HepG2 (cell line): ENCODE measurements at regions not wholly inside any gene's neighbourhood (a gene's known extent, or its start where the extent isn't known, plus 50 kb on each side); places are given as distances from the start of the nearest gene placed in this dataset.

Experiments
- ETV5 ChIP-seq: IDR thresholded peaks from 2 replicates; pipeline ENCODE4 v1.6.1; 2018; ENCODE audit warnings: missing biosample characterization, missing genetic modification reagents, inconsistent platforms, borderline replicate concordance
- GZF1 ChIP-seq: sonication (generic); formaldehyde crosslinking; IDR thresholded peaks from 2 replicates; pipeline ENCODE4 v1.5.1; 2020; ENCODE audit warnings: mild to moderate bottlenecking, missing genetic modification reagents
- HNF4A ChIP-seq: sonication (generic); formaldehyde crosslinking; IDR thresholded peaks from 2 replicates; pipeline ENCODE4 v1.4.0; 2020; ENCODE audit warnings: missing genetic modification reagents
- MBNL3 ChIP-seq: fragments of 250-450 bp; sonication (Bioruptor Pico); conservative IDR thresholded peaks from 2 replicates; pipeline ENCODE4 v1.8.0; 2022; ENCODE audit warnings: mild to moderate bottlenecking, inconsistent platforms
- NBN ChIP-seq: fragments of 450-650 bp; conservative IDR thresholded peaks from 2 replicates; pipeline ENCODE4 v1.6.1; 2017
- ONECUT2 ChIP-seq: sonication (generic); formaldehyde crosslinking; IDR thresholded peaks from 2 replicates; pipeline ENCODE4 v1.4.0; 2020; ENCODE audit warnings: missing genetic modification reagents
- RBM22 ChIP-seq: fragments of 200-400 bp; formaldehyde crosslinking; optimal IDR thresholded peaks from 2 replicates; pipeline ENCODE3; 2017; ENCODE audit warnings: mild to moderate bottlenecking, low read length, moderate library complexity
- REPIN1 ChIP-seq: sonication (generic); formaldehyde crosslinking; IDR thresholded peaks from 2 replicates; pipeline ENCODE4 v1.8.0; 2022; ENCODE audit warnings: missing genetic modification reagents, low read depth, mild to moderate bottlenecking, borderline replicate concordance
- RFXAP ChIP-seq: sonication (generic); formaldehyde crosslinking; IDR thresholded peaks from 2 replicates; pipeline ENCODE4 v1.4.0; 2020; ENCODE audit warnings: missing genetic modification reagents, borderline replicate concordance
- SP4 ChIP-seq: sonication (generic); formaldehyde crosslinking; IDR thresholded peaks from 2 replicates; pipeline ENCODE4 v1.8.1; 2023; ENCODE audit warnings: mild to moderate bottlenecking, missing genetic modification reagents
- ZBTB20 ChIP-seq: sonication (generic); formaldehyde crosslinking; IDR thresholded peaks from 2 replicates; pipeline ENCODE4 v1.8.1; 2023; ENCODE audit warnings: missing genetic modification reagents, low read depth, mild to moderate bottlenecking, borderline replicate concordance
- ZMYM2 ChIP-seq: sonication (generic); formaldehyde crosslinking; IDR thresholded peaks from 2 replicates; pipeline ENCODE4 v1.8.0; 2022; ENCODE audit warnings: mild to moderate bottlenecking, missing genetic modification reagents
- ZNF282 ChIP-seq: fragments of 450-650 bp; IDR thresholded peaks from 2 replicates; pipeline ENCODE4 v1.6.1; 2018; ENCODE audit not compliant: partially characterized antibody
- ZNF549 ChIP-seq: sonication (generic); formaldehyde crosslinking; IDR thresholded peaks from 2 replicates; pipeline ENCODE4 v1.5.0; 2020; ENCODE audit warnings: missing genetic modification reagents
- ZNF605 ChIP-seq: sonication (generic); formaldehyde crosslinking; IDR thresholded peaks from 2 replicates; pipeline ENCODE4 v1.8.0; 2022; ENCODE audit warnings: mild to moderate bottlenecking, missing genetic modification reagents
- ZNF788 ChIP-seq: sonication (generic); formaldehyde crosslinking; IDR thresholded peaks from 2 replicates; pipeline ENCODE4 v1.5.0; 2020; ENCODE audit warnings: mild to moderate bottlenecking, missing genetic modification reagents, borderline replicate concordance
- ZNF790 ChIP-seq: sonication (generic); formaldehyde crosslinking; IDR thresholded peaks from 2 replicates; pipeline ENCODE4 v1.8.0; 2022; ENCODE audit warnings: missing genetic modification reagents, mild to moderate bottlenecking, borderline replicate concordance
- TF ChIP-seq, protein P1 (sequence below): IDR thresholded peaks from 2 replicates; pipeline ENCODE4 v1.6.1; 2016
- TF ChIP-seq, protein P2 (sequence below): sonication (generic); formaldehyde crosslinking; IDR thresholded peaks from 2 replicates; pipeline ENCODE4 v1.4.0; 2020; ENCODE audit warnings: mild to moderate bottlenecking, missing genetic modification reagents
- TF ChIP-seq, protein P3 (sequence below): sonication (generic); formaldehyde crosslinking; IDR thresholded peaks from 2 replicates; pipeline ENCODE4 v1.9.0; 2021; ENCODE audit warnings: missing genetic modification reagents, borderline replicate concordance
- TF ChIP-seq, protein P4 (sequence below): sonication (generic); formaldehyde crosslinking; IDR thresholded peaks from 2 replicates; pipeline ENCODE4 v1.5.0; 2020; ENCODE audit warnings: missing genetic modification reagents
- TF ChIP-seq, protein P5 (sequence below): sonication (generic); formaldehyde crosslinking; IDR thresholded peaks from 2 replicates; pipeline ENCODE4 v1.8.1; 2023; ENCODE audit warnings: mild to moderate bottlenecking, missing genetic modification reagents, borderline replicate concordance
- TF ChIP-seq, protein P6 (sequence below): sonication (generic); formaldehyde crosslinking; IDR thresholded peaks from 2 replicates; pipeline ENCODE4 v1.8.0; 2022; ENCODE audit warnings: mild to moderate bottlenecking, missing genetic modification reagents, borderline replicate concordance

DNA sequence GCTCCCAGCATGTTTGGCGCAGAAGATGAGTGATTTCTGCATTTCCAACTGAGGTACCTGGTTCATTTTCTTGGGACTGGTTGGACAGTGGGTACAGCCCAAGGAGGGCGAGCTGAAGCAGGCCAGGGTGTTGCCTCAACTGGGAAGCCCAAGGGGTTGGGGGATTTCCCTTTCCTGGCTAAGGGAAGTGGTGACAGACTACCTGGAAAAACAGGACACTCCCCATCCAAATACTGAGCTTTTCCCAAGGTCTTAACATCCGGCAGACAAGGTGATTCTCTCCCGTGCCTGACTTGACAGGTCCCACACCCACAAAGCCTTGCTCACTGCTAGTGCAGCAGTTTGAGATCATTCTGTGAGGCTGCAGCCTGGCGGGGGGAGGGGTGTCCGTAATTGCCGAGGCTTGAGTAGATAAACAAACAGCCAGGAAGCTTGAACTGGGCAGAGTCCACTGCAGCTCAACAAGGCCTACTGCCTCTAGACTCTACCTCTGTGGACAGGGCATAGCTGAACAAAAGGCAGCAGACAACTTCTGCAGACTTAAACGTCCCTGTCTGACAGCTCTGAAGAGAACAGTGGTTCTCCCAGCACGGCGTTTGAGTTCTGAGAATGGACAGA is 307.7 kb upstream of the ARSJ start (continued):
- TF ChIP-seq, protein P1, sequence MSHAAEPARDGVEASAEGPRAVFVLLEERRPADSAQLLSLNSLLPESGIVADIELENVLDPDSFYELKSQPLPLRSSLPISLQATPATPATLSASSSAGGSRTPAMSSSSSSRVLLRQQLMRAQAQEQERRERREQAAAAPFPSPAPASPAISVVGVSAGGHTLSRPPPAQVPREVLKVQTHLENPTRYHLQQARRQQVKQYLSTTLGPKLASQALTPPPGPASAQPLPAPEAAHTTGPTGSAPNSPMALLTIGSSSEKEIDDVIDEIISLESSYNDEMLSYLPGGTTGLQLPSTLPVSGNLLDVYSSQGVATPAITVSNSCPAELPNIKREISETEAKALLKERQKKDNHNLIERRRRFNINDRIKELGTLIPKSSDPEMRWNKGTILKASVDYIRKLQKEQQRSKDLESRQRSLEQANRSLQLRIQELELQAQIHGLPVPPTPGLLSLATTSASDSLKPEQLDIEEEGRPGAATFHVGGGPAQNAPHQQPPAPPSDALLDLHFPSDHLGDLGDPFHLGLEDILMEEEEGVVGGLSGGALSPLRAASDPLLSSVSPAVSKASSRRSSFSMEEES (CRISPR knock-in tag): no peak
- peak; percentile 49; the same call in 1 of the 2 replicates for TF ChIP-seq REPIN1 (CRISPR knock-in tag)
- TF ChIP-seq ZNF788 (CRISPR knock-in tag): no peak
- TF ChIP-seq MBNL3 (CRISPR knock-in tag): no peak
- no peak for TF ChIP-seq GZF1 (CRISPR knock-in tag)
- TF ChIP-seq, protein P2, sequence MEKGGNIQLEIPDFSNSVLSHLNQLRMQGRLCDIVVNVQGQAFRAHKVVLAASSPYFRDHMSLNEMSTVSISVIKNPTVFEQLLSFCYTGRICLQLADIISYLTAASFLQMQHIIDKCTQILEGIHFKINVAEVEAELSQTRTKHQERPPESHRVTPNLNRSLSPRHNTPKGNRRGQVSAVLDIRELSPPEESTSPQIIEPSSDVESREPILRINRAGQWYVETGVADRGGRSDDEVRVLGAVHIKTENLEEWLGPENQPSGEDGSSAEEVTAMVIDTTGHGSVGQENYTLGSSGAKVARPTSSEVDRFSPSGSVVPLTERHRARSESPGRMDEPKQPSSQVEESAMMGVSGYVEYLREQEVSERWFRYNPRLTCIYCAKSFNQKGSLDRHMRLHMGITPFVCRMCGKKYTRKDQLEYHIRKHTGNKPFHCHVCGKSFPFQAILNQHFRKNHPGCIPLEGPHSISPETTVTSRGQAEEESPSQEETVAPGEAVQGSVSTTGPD (CRISPR knock-in tag): no peak
- TF ChIP-seq, protein P3, sequence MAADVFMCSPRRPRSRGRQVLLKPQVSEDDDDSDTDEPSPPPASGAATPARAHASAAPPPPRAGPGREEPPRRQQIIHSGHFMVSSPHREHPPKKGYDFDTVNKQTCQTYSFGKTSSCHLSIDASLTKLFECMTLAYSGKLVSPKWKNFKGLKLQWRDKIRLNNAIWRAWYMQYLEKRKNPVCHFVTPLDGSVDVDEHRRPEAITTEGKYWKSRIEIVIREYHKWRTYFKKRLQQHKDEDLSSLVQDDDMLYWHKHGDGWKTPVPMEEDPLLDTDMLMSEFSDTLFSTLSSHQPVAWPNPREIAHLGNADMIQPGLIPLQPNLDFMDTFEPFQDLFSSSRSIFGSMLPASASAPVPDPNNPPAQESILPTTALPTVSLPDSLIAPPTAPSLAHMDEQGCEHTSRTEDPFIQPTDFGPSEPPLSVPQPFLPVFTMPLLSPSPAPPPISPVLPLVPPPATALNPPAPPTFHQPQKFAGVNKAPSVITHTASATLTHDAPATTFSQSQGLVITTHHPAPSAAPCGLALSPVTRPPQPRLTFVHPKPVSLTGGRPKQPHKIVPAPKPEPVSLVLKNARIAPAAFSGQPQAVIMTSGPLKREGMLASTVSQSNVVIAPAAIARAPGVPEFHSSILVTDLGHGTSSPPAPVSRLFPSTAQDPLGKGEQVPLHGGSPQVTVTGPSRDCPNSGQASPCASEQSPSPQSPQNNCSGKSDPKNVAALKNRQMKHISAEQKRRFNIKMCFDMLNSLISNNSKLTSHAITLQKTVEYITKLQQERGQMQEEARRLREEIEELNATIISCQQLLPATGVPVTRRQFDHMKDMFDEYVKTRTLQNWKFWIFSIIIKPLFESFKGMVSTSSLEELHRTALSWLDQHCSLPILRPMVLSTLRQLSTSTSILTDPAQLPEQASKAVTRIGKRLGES (CRISPR knock-in tag): no peak
- no peak for TF ChIP-seq NBN
- no peak for TF ChIP-seq RFXAP (CRISPR knock-in tag)
- no peak for TF ChIP-seq RBM22
- TF ChIP-seq, protein P4, sequence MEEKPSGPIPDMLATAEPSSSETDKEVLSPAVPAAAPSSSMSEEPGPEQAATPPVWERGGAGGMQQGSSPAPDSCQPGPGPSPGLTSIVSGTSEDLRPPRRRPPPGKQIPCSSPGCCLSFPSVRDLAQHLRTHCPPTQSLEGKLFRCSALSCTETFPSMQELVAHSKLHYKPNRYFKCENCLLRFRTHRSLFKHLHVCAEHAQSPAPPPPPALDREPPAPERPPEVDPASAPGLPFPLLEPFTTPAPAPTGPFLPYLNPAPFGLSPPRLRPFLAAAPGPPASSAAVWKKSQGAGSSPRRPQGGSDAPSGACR (CRISPR knock-in tag): no peak
- no peak for TF ChIP-seq SP4 (CRISPR knock-in tag)
- no peak for TF ChIP-seq ZNF549 (CRISPR knock-in tag)
- TF ChIP-seq ONECUT2 (CRISPR knock-in tag): no peak
- TF ChIP-seq ZNF790: no peak
- TF ChIP-seq ZNF605 (CRISPR knock-in tag): no peak
- TF ChIP-seq ZBTB20 (CRISPR knock-in tag): peak; percentile 41; the same call in 1 of the 2 replicates
- TF ChIP-seq, protein P5, sequence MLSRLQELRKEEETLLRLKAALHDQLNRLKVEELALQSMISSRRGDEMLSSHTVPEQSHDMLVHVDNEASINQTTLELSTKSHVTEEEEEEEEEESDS: no peak
- TF ChIP-seq ETV5 (CRISPR knock-in tag): peak; percentile 46; the same call in 1 of the 2 replicates
- no peak for TF ChIP-seq ZNF282
- TF ChIP-seq ZMYM2 (CRISPR knock-in tag): no peak
- TF ChIP-seq HNF4A: peak; percentile 87
- TF ChIP-seq, protein P6, sequence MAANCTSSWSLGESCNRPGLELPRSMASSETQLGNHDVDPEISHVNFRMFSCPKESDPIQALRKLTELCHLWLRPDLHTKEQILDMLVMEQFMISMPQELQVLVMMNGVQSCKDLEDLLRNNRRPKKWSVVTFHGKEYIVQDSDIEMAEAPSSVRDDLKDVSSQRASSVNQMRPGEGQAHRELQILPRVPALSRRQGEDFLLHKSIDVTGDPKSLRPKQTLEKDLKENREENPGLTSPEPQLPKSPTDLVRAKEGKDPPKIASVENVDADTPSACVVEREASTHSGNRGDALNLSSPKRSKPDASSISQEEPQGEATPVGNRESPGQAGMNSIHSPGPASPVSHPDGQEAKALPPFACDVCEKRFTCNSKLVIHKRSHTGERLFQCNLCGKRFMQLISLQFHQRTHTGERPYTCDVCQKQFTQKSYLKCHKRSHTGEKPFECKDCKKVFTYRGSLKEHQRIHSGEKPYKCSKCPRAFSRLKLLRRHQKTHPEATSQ: no peak
